HFFc6 (cell line): ENCODE measurements at regions not wholly inside any gene's neighbourhood (a gene's known extent, or its start where the extent isn't known, plus 50 kb on each side); places are given as distances from the start of the nearest gene placed in this dataset.

Experiments used
- DNase-seq: peaks from one replicate; pipeline ENCODE4 v3.0.0-alpha.2; 2018
- H3K27ac Mint-ChIP-seq: 2 replicates; pipeline ENCODE4 v1.8.0; 2020; ENCODE audit warnings: mild to moderate bottlenecking, mixed read lengths
- H3K27me3 Mint-ChIP-seq: 2 replicates; pipeline ENCODE4 v1.8.0; 2021; ENCODE audit warnings: mild to moderate bottlenecking, moderate library complexity, mixed read lengths; ENCODE audit not compliant: insufficient read depth
- H3K36me3 Mint-ChIP-seq: 2 replicates; pipeline ENCODE4 v1.8.0; 2021; ENCODE audit warnings: low read depth, mixed read lengths
- H3K4me1 Mint-ChIP-seq: 2 replicates; pipeline ENCODE4 v1.8.0; 2020; ENCODE audit warnings: low read depth, mixed read lengths
- H3K4me3 Mint-ChIP-seq: 2 replicates; pipeline ENCODE4 v1.8.0; 2020; ENCODE audit warnings: mild to moderate bottlenecking, moderate library complexity, mixed read lengths
- H3K9me3 Mint-ChIP-seq: 2 replicates; pipeline ENCODE4 v1.8.0; 2020; ENCODE audit warnings: mild to moderate bottlenecking, mixed read lengths
- CTCF ChIP-seq: fragments of 200-600 bp; sonication (generic); IDR thresholded peaks from 2 replicates; pipeline ENCODE4 v1.5.0; 2021; ENCODE audit warnings: antibody characterized with exemption, mild to moderate bottlenecking

- Mint-ChIP-seq H3K9me3 (peaks cover 14% of the 10 kb centered on the region), H3K27me3 (no peaks in the 10 kb centered on the region; the same call in 1 of the 2 replicates), H3K36me3 (no peaks in the 10 kb centered on the region), H3K4me3 (no peak overlapping the region), H3K4me1 (no peaks in the 10 kb centered on the region), H3K27ac (no peak overlapping the region)
- no peak for DNase-seq
- no peak for TF ChIP-seq CTCF
These were observed 424.9 kb downstream of the PCDH17 start for GRCh38 chr13:58056426-58056825.

- Mint-ChIP-seq H3K4me1 (no peaks in the 10 kb centered on the region), H3K27ac (no peak overlapping the region), H3K36me3 (no peaks in the 10 kb centered on the region), H3K27me3 (no peaks in the 10 kb centered on the region), H3K4me3 (no peak overlapping the region), H3K9me3 (no peaks in the 10 kb centered on the region)
- no peak for TF ChIP-seq CTCF
- no peak for DNase-seq
These were observed 428.1 kb downstream of the PCDH17 start for GRCh38 chr13:58059624-58060023.

GRCh38 chr13:58080806-58081205, 449.3 kb downstream of the PCDH17 start:
- no peak for DNase-seq
- no peaks in the 10 kb centered on the region for H3K4me1 Mint-ChIP-seq
- H3K9me3 Mint-ChIP-seq, result peaks cover 19% of the 10 kb centered on the region; the same call in 1 of the 2 replicates
- H3K36me3 Mint-ChIP-seq, result no peaks in the 10 kb centered on the region
- no peak for TF ChIP-seq CTCF
- no peaks in the 10 kb centered on the region for H3K27me3 Mint-ChIP-seq
- H3K4me3 Mint-ChIP-seq, result no peak overlapping the region
- H3K27ac Mint-ChIP-seq, result no peak overlapping the region

- DNase-seq, result no peak
- TF ChIP-seq CTCF, result no peak
- Mint-ChIP-seq H3K27ac (no peak overlapping the region), H3K4me1 (no peaks in the 10 kb centered on the region), H3K27me3 (no peaks in the 10 kb centered on the region), H3K4me3 (no peak overlapping the region), H3K36me3 (no peaks in the 10 kb centered on the region), H3K9me3 (peaks cover 19% of the 10 kb centered on the region; the same call in 1 of the 2 replicates)
These were observed 449.8 kb downstream of the PCDH17 start for GRCh38 chr13:58081301-58081820.

- no peaks in the 10 kb centered on the region for H3K27me3 Mint-ChIP-seq
- DNase-seq, result no peak
- peaks cover 23% of the 10 kb centered on the region for H3K9me3 Mint-ChIP-seq
- H3K27ac Mint-ChIP-seq, result no peak overlapping the region
- no peak overlapping the region for H3K4me3 Mint-ChIP-seq
- H3K36me3 Mint-ChIP-seq, result no peaks in the 10 kb centered on the region
- no peak for TF ChIP-seq CTCF
- H3K4me1 Mint-ChIP-seq, result no peaks in the 10 kb centered on the region
These were observed 451.5 kb downstream of the PCDH17 start for GRCh38 chr13:58083064-58083463.

GRCh38 chr13:58085274-58085673, 453.7 kb downstream of the PCDH17 start:
- H3K4me3 Mint-ChIP-seq, result no peak overlapping the region
- H3K9me3 Mint-ChIP-seq, result peaks cover 31% of the 10 kb centered on the region
- DNase-seq, result no peak
- H3K27ac Mint-ChIP-seq, result no peak overlapping the region
- no peak for TF ChIP-seq CTCF
- no peaks in the 10 kb centered on the region for H3K27me3 Mint-ChIP-seq
- H3K36me3 Mint-ChIP-seq, result no peaks in the 10 kb centered on the region
- no peaks in the 10 kb centered on the region for H3K4me1 Mint-ChIP-seq
